Fibroblast of lung (primary cell): ENCODE measurements at regions not wholly inside any gene's neighbourhood (a gene's known extent, or its start where the extent isn't known, plus 50 kb on each side); places are given as distances from the start of the nearest gene placed in this dataset.

Source experiments
- CTCF ChIP-seq, 2 donors: IDR thresholded peaks in 1 of 2; conservative IDR thresholded peaks in 1 of 2; 1 replicate in 1 of 2; 2 replicates in 1 of 2; pipeline ENCODE4 v1.5.1; 2011 to 2012; ENCODE audit warnings: low read length in 2 of 2, control low read depth in 1 of 2, inconsistent platforms in 1 of 2, low read depth in 1 of 2, mild to moderate bottlenecking in 1 of 2
- EZH2 ChIP-seq: IDR thresholded peaks from 2 replicates; pipeline ENCODE4 v1.5.1; 2012; ENCODE audit warnings: low read length, control low read depth, mild to moderate bottlenecking; ENCODE audit errors: missing control alignments

DNA sequence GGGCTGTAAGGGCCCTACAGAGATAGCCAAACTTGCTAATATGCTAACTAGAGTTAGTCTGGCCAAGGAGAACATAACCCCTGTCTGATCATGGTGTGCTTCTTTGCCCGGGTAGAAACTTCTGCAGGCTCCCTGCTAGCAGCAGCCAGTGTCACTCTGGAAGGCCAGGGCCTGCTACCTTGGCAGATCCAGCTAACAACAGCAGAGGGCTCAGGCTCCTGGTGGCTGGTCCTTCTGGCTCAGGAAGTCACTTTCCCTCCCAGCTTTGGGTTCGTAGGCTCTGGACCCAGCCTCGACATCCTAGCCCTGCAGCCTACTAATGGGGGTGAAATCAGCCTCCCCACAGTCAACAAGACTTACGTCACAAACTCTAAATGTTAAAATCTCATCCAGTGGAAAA lies 373.7 kb upstream of the RGMA start:
- TF ChIP-seq EZH2 (no peak), CTCF (conservative IDR thresholded peaks at IDR 0.05 in 1 of 2, IDR thresholded peaks at IDR 0.05 in 1 of 2; ENCODE audit: low read depth in 1 of 2, low read length in 2 of 2) (no peak)
